ENCODE measurements at regions not wholly inside any gene's neighbourhood (a gene's known extent, or its start where the extent isn't known, plus 50 kb on each side); places are given as distances from the start of the nearest gene placed in this dataset.

GRCh38 chr22:22738959-22739585 lies 94.7 kb downstream of the GGTLC2 start:
- DNase-seq (ENCODE audit: low read depth, low spot score) = no peak
- in situ Hi-C loops (cut with HindIII; ENCODE audit: low pct_unique_long_range_greater_than_20kb, low sequenced_read_pairs) = no loop called here

- in situ Hi-C loops (cut with HindIII; ENCODE audit: low pct_unique_long_range_greater_than_20kb, low sequenced_read_pairs) = no loop called here
- no peak for DNase-seq (ENCODE audit: low read depth, low spot score)
Observed at GRCh38 chr22:22740560-22741276, 96.3 kb downstream of the GGTLC2 start.

- DNase-seq (ENCODE audit: low read depth, low spot score) = no peak
- in situ Hi-C loops (cut with HindIII; ENCODE audit: low pct_unique_long_range_greater_than_20kb, low sequenced_read_pairs) = no loop called here
Observed at GRCh38 chr22:22741843-22742242, 97.4 kb downstream of the GGTLC2 start.

- DNase-seq (ENCODE audit: low read depth, low spot score) = no peak
- in situ Hi-C loops (cut with HindIII; ENCODE audit: low pct_unique_long_range_greater_than_20kb, low sequenced_read_pairs) = no loop called here
Observed at GRCh38 chr22:22742641-22743040, 98.2 kb downstream of the GGTLC2 start.

GRCh38 chr22:22743128-22743760 lies 98.8 kb downstream of the GGTLC2 start:
- no peak for DNase-seq (ENCODE audit: low read depth, low spot score)
- in situ Hi-C loops (cut with HindIII; ENCODE audit: low pct_unique_long_range_greater_than_20kb, low sequenced_read_pairs) = no loop called here

- no peak for DNase-seq (ENCODE audit: low read depth, low spot score)
- in situ Hi-C loops (cut with HindIII; ENCODE audit: low pct_unique_long_range_greater_than_20kb, low sequenced_read_pairs) = no loop called here
Observed at GRCh38 chr22:22744412-22745224, 100.2 kb downstream of the GGTLC2 start.

- DNase-seq (ENCODE audit: low read depth, low spot score) = peak; percentile 72
- in situ Hi-C loops (cut with HindIII; ENCODE audit: low pct_unique_long_range_greater_than_20kb, low sequenced_read_pairs) = no loop called here
Observed at GRCh38 chr22:22745225-22746060, 101.0 kb downstream of the GGTLC2 start.

- in situ Hi-C loops (cut with HindIII; ENCODE audit: low pct_unique_long_range_greater_than_20kb, low sequenced_read_pairs) = no loop called here
- DNase-seq (ENCODE audit: low read depth, low spot score) = no peak
Observed at GRCh38 chr22:22746061-22746962, 101.9 kb downstream of the GGTLC2 start.

- DNase-seq (ENCODE audit: low read depth, low spot score) = no peak
- in situ Hi-C loops (cut with HindIII; ENCODE audit: low pct_unique_long_range_greater_than_20kb, low sequenced_read_pairs) = no loop called here
Observed at GRCh38 chr22:22746963-22747933, 102.8 kb downstream of the GGTLC2 start.

GRCh38 chr22:22748297-22748743 lies 103.9 kb downstream of the GGTLC2 start:
- peak; percentile 75 for DNase-seq (ENCODE audit: low read depth, low spot score)
- in situ Hi-C loops (cut with HindIII; ENCODE audit: low pct_unique_long_range_greater_than_20kb, low sequenced_read_pairs) = no loop called here

GRCh38 chr22:22748756-22749155 lies 104.3 kb downstream of the GGTLC2 start:
- no peak for DNase-seq (ENCODE audit: low read depth, low spot score)
- in situ Hi-C loops (cut with HindIII; ENCODE audit: low pct_unique_long_range_greater_than_20kb, low sequenced_read_pairs) = no loop called here

- in situ Hi-C loops (cut with HindIII; ENCODE audit: low pct_unique_long_range_greater_than_20kb, low sequenced_read_pairs) = no loop called here
- DNase-seq (ENCODE audit: low read depth, low spot score) = no peak
Observed at GRCh38 chr22:22749167-22749758, 104.8 kb downstream of the GGTLC2 start.

- in situ Hi-C loops (cut with HindIII; ENCODE audit: low pct_unique_long_range_greater_than_20kb, low sequenced_read_pairs) = no loop called here
- no peak for DNase-seq (ENCODE audit: low read depth, low spot score)
Observed at GRCh38 chr22:22750335-22751042, 106.1 kb downstream of the GGTLC2 start.

GRCh38 chr22:22751043-22751603 lies 106.7 kb downstream of the GGTLC2 start:
- in situ Hi-C loops (cut with HindIII; ENCODE audit: low pct_unique_long_range_greater_than_20kb, low sequenced_read_pairs) = no loop called here
- DNase-seq (ENCODE audit: low read depth, low spot score) = no peak

Data from SK-MEL-5 (cell line).